ENCODE measurements at regions not wholly inside any gene's neighbourhood (a gene's known extent, or its start where the extent isn't known, plus 50 kb on each side); places are given as distances from the start of the nearest gene placed in this dataset.
"Not testable (repeated sequence)": the region's sequence is repeated elsewhere in the genome, so short reads cannot be mapped to it uniquely, and the experiment has no call there.

GRCh38 chr13:21917086-21918015 is 246.5 kb downstream of the FGF9 start:
- no peak for DNase-seq

GRCh38 chr13:21920802-21921201 is 249.9 kb downstream of the FGF9 start:
- DNase-seq, result not testable (repeated sequence)

GRCh38 chr13:21924958-21925357 is 254.1 kb downstream of the FGF9 start:
- no peak for DNase-seq

- no peak for DNase-seq
Observed at GRCh38 chr13:21925720-21926119, 254.8 kb downstream of the FGF9 start.

GRCh38 chr13:21929400-21929799 is 258.5 kb downstream of the FGF9 start:
- DNase-seq, result no peak

- DNase-seq, result no peak
Observed at GRCh38 chr13:21930536-21930935, 259.7 kb downstream of the FGF9 start.

GRCh38 chr13:21932578-21932977 is 261.7 kb downstream of the FGF9 start:
- no peak for DNase-seq

GRCh38 chr13:21932996-21933395 is 262.1 kb downstream of the FGF9 start:
- no peak for DNase-seq

- no peak for DNase-seq
Observed at GRCh38 chr13:21934284-21934683, 263.4 kb downstream of the FGF9 start.

- no peak for DNase-seq
Observed at GRCh38 chr13:21936674-21937073, 265.8 kb downstream of the FGF9 start.

GRCh38 chr13:21938168-21938567 is 267.3 kb downstream of the FGF9 start:
- DNase-seq, result no peak

GRCh38 chr13:21938636-21939035 is 267.8 kb downstream of the FGF9 start:
- DNase-seq, result no peak

GRCh38 chr13:21942061-21942460 is 271.2 kb downstream of the FGF9 start:
- DNase-seq, result no peak

DNA sequence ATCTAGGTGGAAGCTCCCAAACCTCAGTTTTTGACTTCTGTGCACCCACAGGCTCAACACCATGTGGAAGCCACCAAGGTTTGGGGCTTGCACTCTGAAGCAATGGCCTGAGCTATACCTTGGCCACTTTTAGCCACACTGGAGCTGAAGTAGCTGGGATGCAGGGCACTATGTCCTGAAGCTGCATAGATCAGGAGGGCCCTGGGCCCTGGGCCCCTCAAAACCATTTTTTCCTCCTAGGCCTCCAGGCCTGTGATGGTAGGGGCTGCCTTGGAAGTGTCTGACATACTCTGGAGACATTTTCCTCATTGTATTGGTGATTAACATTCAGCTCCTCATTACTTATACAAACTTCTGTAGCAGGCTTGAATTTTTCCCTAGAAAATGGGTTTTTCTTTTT is 273.7 kb downstream of the FGF9 start:
- DNase-seq, result no peak

- no peak for DNase-seq
Observed at GRCh38 chr13:21945195-21945594, 274.3 kb downstream of the FGF9 start.

DNA sequence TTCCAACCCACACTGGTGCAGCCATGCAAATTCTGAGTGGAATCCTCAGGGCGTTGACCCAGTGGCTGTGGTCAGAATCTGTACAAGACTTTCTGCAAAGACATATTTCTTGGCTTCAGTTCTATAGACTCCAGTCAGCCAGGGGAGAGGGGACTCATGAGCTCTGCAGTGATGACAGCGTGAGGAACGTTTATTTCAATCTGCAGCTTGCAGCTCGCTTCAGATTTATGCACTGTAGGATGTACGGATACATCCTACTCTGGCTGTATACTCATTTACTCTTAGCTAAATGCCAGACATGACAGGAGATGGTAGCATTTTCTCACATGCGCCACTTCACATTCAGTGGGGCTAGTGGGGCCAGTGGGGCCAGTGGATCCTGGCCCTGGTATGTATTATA is 276.1 kb downstream of the FGF9 start:
- DNase-seq, result no peak

- DNase-seq, result no peak
Observed at GRCh38 chr13:21948769-21949474, 278.0 kb downstream of the FGF9 start.

- no peak for DNase-seq
Observed at GRCh38 chr13:21949818-21950429, 279.1 kb downstream of the FGF9 start.

DNA sequence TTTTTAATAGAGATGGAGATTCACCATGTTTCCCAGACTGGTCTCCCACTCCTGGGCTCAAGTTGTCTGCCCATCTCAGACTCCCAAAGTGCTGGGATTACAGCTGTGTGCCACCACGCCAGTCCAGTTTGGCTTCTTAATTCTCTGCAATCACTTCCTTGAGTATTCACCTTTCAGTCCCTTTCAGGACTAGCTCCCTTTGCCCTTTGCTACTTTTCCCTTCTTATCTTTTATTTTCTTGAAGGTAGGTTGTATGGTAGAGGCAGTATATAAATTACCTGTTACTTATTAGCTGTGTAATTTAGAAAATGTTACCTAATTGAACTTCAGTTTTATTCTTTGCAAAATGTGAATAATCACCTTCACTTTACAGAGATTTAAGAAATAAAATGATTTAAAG is 285.8 kb downstream of the FGF9 start:
- no peak for DNase-seq

DNA sequence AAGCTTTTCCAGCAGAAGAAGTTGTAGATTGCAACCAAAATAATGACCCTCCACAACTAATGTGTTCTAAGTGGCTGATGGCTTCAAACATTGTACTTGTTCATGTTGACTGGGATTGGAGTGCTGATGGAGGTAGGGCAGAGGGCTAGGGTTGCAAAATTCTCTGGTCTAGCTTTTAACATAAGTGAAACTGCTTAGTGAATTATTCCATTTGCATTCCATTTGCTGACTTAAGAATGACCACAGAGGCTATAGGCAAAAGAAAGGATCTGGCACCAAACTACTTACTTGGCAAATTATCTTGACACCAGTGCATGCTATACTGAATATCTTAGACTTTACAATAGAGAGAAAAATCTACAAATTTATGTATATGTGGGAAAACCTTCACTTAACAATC is 287.0 kb downstream of the FGF9 start:
- DNase-seq, result no peak

DNA sequence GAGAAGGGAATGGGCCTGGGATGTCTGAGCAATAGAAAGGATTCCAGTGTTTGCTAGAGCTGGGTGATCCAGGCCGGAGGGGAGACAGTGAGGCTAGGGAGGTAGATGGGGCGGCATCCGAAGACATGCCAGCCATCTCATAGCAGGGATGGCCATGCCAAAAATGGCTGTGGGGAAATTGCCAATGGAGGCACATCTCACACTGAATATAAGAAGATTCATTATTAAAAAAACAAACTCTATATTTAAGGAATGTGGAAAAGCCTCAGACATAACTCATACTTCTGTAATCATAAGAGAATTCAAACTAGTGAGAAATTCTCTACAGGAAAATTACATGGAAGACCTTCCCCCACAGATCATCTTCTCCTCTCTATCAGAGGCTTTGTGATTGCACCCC is 289.2 kb downstream of the FGF9 start:
- no peak for DNase-seq

- no peak for DNase-seq
Observed at GRCh38 chr13:21964686-21965085, 293.8 kb downstream of the FGF9 start.

DNA sequence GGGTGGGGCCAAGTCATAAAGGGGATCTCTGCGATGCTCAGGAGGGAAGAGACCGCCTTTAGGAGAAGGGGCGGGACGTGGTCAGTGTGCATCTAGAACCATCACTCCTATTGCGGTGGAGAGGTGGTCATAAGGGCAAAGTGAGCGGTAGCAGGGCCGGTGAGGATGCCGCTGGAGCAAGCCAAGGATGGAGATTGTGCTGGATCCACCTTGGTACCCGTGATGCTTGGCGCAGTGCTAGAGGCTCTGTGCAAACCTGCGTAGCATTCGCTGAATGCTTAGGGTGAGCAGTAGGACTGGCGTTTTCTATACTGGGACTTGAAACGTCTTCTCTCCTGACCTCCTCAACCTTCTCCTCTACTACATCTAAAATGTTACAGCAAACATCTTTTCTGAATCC is 294.2 kb downstream of the FGF9 start:
- DNase-seq, result no peak

GRCh38 chr13:21966014-21966413 is 295.1 kb downstream of the FGF9 start:
- no peak for DNase-seq
